CD4-positive, alpha-beta T cell treated with Interferon gamma for 1 hour (primary cell): ENCODE measurements at regions not wholly inside any gene's neighbourhood (a gene's known extent, or its start where the extent isn't known, plus 50 kb on each side); places are given as distances from the start of the nearest gene placed in this dataset.
"Not testable (repeated sequence)": the region's sequence is repeated elsewhere in the genome, so short reads cannot be mapped to it uniquely, and the experiment has no call there.

ENCODE experiments used
- DNase-seq: peaks from one replicate; pipeline ENCODE4 v3.0.0-alpha.2; 2020

- not testable (repeated sequence) for DNase-seq
Observed at GRCh38 chr3:198149904-198150303, 189.9 kb downstream of the LMLN start.

- peak; percentile 1 for DNase-seq
Observed at GRCh38 chr3:198151867-198152266, 191.8 kb downstream of the LMLN start.

GRCh38 chr3:198155771-198156170, 195.8 kb downstream of the LMLN start:
- not testable (repeated sequence) for DNase-seq

GRCh38 chr3:198157231-198157868, 197.3 kb downstream of the LMLN start:
- DNase-seq = not testable (repeated sequence)

GRCh38 chr3:198158007-198158406, 198.0 kb downstream of the LMLN start:
- DNase-seq = not testable (repeated sequence)

- DNase-seq = peak; percentile 37
Observed at GRCh38 chr3:198167339-198168039, 207.5 kb downstream of the LMLN start.

GRCh38 chr3:198170781-198171180, 210.8 kb downstream of the LMLN start:
- DNase-seq = not testable (repeated sequence)

- not testable (repeated sequence) for DNase-seq
Observed at GRCh38 chr3:198173080-198173479, 213.1 kb downstream of the LMLN start.

GRCh38 chr3:198173929-198174574, 214.0 kb downstream of the LMLN start:
- DNase-seq = not testable (repeated sequence)
